Stimulated activated CD4-positive, alpha-beta T cell treated with anti-CD3 and anti-CD28 coated beads, Interleukin-2, amount 100 ng/mL, for 48 hours (primary cell): ENCODE measurements at regions not wholly inside any gene's neighbourhood (a gene's known extent, or its start where the extent isn't known, plus 50 kb on each side); places are given as distances from the start of the nearest gene placed in this dataset.
"Not testable (repeated sequence)": the region's sequence is repeated elsewhere in the genome, so short reads cannot be mapped to it uniquely, and the experiment has no call there.

Experiments
- DNase-seq, 2 donors: peaks; one replicate each; pipeline ENCODE4 v3.0.0-alpha.2; 2020

DNA sequence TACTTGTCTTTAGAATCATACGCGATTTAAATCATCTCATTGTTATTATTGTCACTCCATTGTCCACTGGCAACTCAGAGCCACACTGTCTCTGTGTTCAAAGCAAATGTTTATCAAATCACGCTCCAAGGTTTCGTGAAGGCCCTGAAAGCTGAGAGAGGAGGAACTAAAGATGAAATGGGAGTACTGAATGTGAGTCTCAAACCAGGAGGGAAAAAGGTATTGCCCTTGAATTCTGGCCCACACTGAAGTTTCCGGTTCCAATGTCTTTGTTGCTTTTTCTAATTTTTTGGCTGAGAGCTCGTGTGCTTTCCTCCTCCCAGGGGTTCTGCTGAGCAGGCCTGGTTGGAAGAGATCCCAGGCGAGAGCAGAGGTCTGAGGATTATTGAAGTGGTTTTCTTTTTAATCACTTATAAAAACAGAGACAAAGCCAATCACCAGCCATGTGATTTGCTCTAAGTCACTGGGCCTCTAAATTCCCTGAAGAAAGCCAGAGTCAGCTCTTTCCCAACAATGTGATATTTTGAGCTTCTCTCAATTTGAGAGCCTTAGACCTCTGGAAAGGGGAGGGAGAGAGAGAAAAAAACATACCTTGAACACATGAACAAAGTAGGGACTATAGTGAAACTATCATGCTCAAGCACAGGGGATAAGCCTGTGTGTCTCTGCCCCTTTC, 420.8 kb upstream of the GRAMD2B start:
- DNase-seq, result no peak

GRCh38 chr5:126003309-126003708, 419.9 kb upstream of the GRAMD2B start:
- no peak for DNase-seq

DNA sequence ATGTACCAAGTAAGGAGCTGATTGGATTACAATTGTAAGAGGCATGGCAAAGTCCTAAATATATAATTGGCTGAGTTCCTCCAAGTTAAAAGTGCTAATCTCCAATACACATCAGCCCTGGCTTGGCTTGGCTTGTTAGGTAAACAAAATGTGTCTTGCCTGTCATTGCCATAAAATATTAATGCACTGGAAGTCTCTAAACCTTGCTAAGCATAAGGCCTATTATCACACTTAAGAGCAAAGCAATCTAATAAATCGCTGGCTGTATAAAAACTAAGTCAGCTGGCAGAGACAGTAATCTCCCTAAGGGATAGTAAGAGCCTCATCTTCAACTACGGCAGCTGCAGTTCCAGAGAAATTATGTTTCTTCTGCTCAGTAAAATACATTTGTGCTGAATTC, 418.6 kb upstream of the GRAMD2B start:
- no peak for DNase-seq

DNA sequence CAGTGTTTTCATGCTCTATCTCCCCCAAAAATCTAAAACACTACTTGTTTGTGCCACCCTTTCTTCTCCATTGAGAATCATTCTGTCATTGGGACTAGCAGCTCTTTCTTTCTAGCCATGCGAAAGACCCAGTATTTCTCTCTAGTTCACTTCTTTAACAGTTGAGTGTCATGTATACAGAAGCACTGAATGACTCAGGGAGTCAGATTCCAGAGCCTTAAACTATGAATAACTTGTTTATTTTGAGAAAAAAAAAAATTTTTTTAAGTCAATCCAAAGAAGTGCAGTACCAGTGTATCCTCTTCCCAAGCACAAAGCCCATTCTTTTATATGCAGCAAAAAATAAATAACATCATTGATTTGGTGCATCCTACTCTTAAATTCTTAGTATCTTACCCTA, 415.4 kb upstream of the GRAMD2B start:
- DNase-seq, result no peak

- DNase-seq, result no peak
These were observed 413.6 kb upstream of the GRAMD2B start for GRCh38 chr5:126009566-126009965.

DNA sequence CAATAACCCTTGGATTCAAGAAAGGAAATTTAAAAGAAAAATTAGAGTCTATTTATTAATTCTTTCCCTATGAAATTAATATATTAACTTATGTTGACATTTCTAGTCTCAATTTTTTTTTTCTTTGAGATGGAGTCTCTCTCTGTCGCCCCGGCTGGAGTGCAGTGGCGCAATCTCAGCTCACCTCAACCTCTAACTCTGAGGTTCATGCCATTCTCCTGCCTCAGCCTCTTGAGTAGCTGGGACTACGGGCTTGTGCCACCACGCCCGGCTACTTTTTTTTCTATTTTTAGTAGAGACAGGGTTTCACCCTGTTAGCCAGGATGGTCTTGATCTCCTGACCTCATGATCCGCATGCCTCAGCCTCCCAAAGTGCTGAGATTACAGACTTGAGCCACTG, 411.7 kb upstream of the GRAMD2B start:
- DNase-seq, result not testable (repeated sequence)

DNA sequence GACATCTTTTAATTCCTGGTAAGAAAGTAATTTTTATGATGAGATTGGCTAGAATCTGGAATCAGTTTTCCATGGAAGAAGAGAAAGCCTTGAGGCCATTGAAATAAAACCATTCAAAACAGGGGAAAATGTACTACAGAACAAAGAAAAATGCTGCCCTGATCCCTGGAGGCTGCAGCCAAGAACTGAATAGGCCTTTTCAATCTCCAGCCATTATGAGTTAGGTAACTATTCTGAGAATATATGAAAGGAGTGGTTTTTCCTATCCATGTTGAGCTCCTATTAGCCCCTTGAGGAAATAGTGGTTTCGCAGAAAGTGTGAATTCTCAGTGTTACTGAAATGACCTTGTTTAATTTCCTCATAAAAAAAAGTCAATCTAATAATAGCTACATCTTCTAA, 408.5 kb upstream of the GRAMD2B start:
- DNase-seq, result no peak

GRCh38 chr5:126015235-126016181, 407.7 kb upstream of the GRAMD2B start:
- DNase-seq, result no peak

DNA sequence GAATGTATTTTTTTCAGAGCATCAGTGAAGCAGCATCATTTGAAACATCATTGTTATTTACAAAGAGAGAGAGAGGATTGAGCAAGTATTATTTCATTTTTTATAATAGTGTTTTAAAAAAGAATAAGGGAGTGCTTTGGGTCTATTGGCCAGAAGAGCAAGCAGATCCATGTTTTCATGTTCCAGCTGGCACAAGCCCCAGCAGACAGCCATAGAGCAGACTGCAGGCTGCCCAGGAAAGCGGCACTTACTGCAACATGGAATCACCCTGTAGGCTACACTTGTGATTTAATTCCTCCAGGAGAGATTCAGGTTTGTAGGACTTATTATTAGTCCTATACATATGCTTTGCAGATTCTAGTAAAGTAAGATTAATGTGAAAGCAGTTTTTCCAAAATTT, 407.0 kb upstream of the GRAMD2B start:
- no peak for DNase-seq

DNA sequence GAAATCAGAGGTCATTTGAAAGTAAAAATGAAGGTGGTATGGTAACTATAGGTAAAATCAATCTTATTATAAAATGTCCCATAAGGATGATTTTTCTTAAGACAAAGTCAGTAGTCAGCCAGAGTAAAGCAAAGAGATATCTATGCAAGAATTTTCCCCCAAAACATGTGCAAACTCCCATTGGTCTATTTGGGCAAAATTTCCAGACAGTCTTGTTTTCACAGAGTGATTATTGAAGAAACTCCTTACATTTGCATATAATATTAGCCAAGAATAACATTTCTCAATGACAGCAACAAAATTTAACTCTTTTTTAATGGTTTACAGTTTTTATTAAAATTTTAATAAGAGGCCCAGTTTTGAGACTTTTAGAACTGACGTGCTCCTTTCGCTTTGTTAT, 406.1 kb upstream of the GRAMD2B start:
- DNase-seq, result no peak

- no peak for DNase-seq
These were observed 402.4 kb upstream of the GRAMD2B start for GRCh38 chr5:126020770-126021169.

- DNase-seq, result no peak
These were observed 399.2 kb upstream of the GRAMD2B start for GRCh38 chr5:126023994-126024441.

GRCh38 chr5:126027149-126027548, 396.1 kb upstream of the GRAMD2B start:
- DNase-seq, result no peak

DNA sequence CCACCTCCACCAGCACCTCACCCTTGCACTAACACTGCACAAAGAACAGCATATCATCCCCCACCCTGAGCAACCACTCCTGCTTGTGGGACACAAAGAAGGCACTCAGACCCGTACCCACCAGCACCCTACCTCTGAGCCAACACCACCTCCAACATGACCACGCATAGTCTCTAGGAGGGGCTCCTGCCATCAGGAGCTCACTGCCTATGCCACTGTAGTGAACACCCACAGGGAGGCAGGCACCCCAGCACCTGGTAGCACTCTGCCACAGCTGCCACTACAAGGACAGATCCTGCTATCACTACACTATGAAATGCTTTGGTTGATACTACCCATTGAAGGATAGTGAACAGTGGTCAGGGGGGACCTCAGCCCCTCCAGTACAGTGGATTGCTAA, 395.6 kb upstream of the GRAMD2B start:
- no peak for DNase-seq

GRCh38 chr5:126028336-126028735, 394.9 kb upstream of the GRAMD2B start:
- no peak for DNase-seq

DNA sequence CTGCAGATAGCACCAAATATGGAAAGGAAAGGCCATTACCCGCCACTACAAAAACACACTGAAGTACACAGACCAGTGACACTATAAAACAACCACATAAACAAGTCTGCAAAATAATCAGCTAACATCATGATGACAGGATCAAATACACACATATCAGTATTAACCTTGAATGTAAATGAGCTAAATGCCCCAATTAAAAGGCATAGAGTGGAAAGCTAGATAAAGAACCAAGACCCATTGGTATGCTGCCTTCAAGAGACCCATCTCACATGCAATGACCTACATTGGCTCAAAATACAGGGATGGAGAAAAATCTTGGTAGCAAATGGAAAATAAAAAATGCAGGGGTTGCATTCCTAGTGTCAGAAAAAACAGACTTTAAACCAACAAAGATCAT, 393.9 kb upstream of the GRAMD2B start:
- not testable (repeated sequence) for DNase-seq

- DNase-seq, result no peak
These were observed 392.5 kb upstream of the GRAMD2B start for GRCh38 chr5:126030698-126031097.

- DNase-seq, result no peak
These were observed 391.1 kb upstream of the GRAMD2B start for GRCh38 chr5:126031989-126032716.

- DNase-seq, result no peak
These were observed 379.5 kb upstream of the GRAMD2B start for GRCh38 chr5:126043688-126044087.

DNA sequence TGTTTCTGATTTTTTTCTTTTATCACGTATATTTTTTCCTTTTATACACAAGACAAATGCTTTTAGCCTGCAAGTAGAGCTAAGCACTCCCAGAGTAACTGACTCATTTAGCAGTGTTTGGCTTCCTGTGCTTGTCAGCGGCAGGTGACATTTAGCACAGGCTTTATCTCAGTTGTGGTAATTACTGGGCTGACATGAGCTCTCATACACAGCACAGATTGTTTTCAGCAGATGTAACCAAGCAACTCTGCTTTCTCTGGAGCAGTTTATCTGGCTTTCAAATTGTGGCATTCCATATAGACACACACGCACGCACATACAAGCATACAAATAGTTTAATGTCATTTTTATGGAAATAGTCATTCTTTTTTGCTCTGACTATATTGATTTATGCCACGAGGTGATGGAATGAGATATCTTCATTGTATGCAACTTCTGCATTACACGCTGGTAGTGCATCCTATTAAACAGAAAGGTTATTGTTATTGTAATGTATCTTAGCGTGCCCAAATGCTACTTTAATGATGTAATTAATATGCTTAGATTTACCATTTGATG, 379.0 kb upstream of the GRAMD2B start:
- no peak for DNase-seq

DNA sequence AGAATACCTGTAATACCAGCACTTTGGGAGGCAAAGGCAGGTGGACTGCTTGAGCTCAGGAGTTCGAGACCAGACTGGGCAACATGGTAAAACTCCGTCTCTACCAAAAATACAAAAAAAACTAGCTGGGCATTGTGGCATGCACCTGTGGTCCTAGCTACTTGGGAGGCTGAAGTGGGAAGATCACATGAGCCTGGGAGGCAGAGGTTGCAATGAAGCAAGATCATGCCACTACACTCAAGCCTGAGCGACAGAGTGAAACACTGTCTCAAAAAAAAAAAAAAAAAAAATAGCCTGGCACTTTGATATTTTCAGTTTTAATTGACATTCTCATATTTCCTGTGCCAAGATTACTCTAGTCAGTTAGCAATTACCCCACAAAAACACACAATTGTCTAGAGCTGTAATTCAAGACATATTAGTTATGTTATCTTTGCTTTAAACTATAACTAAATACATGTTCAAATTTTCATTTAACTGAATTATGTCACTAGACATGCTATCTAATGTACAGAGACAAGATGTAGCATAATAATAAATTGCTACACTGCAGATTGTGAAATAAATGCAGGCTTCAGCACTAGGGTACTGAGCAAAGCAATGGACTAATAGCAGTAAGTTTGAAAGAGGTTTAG, 378.2 kb upstream of the GRAMD2B start:
- DNase-seq, result no peak

DNA sequence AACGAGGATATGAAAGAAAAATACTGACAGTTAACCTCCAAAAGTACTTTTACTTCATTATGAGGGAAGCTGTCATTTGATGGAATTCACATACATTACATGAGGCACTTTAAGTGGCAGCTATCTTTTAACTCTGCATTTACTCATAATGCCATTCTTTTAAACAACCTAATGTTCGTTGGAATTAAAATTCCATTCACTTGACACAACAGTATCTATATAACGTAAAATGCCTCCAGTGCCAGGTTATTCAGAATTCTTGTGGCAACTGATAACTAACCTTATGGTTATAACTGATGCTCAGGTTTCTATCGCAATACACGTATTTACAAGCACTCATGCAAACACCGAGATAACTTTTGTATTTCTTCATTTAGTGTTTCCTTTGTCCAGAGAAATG, 376.9 kb upstream of the GRAMD2B start:
- no peak for DNase-seq
